CD8-positive, alpha-beta memory T cell (primary cell): ENCODE measurements at regions not wholly inside any gene's neighbourhood (a gene's known extent, or its start where the extent isn't known, plus 50 kb on each side); places are given as distances from the start of the nearest gene placed in this dataset.

ENCODE experiments used
- CTCF ChIA-PET: fragments of 350-600 bp; sonication (Branson Sonifier 250); formaldehyde crosslinking; loops from one replicate; lab custom pipeline; 2021; ENCODE audit warnings: antibody characterized with exemption; lab: Charles Lee
- POLR2A ChIA-PET: fragments of 350-600 bp; sonication (Branson Sonifier 250); formaldehyde crosslinking; loops from one replicate; lab custom pipeline; 2021; ENCODE audit warnings: antibody characterized with exemption; lab: Charles Lee
- DNase-seq, 5 donors: peaks; one replicate each; pipeline versions ENCODE4 v3.0.0 to v3.0.0-alpha.2; 2020 to 2022; ENCODE audit warnings: mixed read lengths in 1 of 5
- H3K27ac ChIP-seq: one replicate; pipeline ENCODE4 v1.7.0; 2013; ENCODE audit warnings: low read depth, mild to moderate bottlenecking, low read length, moderate library complexity
- H3K27me3 ChIP-seq: 2 replicates; pipeline ENCODE4 v1.7.0; 2013; ENCODE audit warnings: low read length, mild to moderate bottlenecking; ENCODE audit not compliant: insufficient read depth, poor library complexity, severe bottlenecking
- H3K36me3 ChIP-seq: 2 replicates; pipeline ENCODE4 v1.7.0; 2013; ENCODE audit warnings: mild to moderate bottlenecking, low read length, moderate library complexity; ENCODE audit not compliant: insufficient read depth
- H3K4me1 ChIP-seq: 2 replicates; pipeline ENCODE4 v1.7.0; 2013; ENCODE audit warnings: mild to moderate bottlenecking, low read length, moderate library complexity; ENCODE audit not compliant: insufficient read depth
- H3K4me3 ChIP-seq: 2 replicates; pipeline ENCODE4 v1.7.0; 2013; ENCODE audit warnings: mild to moderate bottlenecking, low read length
- H3K9me3 ChIP-seq: 2 replicates; pipeline ENCODE4 v1.7.0; 2013; ENCODE audit warnings: mild to moderate bottlenecking, low read length
- H3K27ac Mint-ChIP-seq, 8 donors: one replicate each; pipeline ENCODE4 v1.8.0; 2020 to 2021; ENCODE audit warnings: mixed read lengths in 8 of 8, mild to moderate bottlenecking in 6 of 8, inconsistent platforms in 3 of 8, moderate library complexity in 3 of 8
- H3K27me3 Mint-ChIP-seq, 2 donors: one replicate each; pipeline ENCODE4 v1.8.0; 2020 to 2021; ENCODE audit warnings: mixed read lengths in 2 of 2, mild to moderate bottlenecking in 1 of 2, moderate library complexity in 1 of 2
- H3K36me3 Mint-ChIP-seq, 3 donors: one replicate each; pipeline ENCODE4 v1.8.0; 2020 to 2021; ENCODE audit warnings: mixed read lengths in 3 of 3, inconsistent platforms in 1 of 3, mild to moderate bottlenecking in 1 of 3
- H3K4me1 Mint-ChIP-seq, 3 donors: one replicate each; pipeline ENCODE4 v1.8.0; 2020 to 2021; ENCODE audit warnings: mixed read lengths in 3 of 3, inconsistent platforms in 1 of 3, mild to moderate bottlenecking in 1 of 3
- H3K4me3 Mint-ChIP-seq, 7 donors: one replicate each; pipeline ENCODE4 v1.8.0; 2020 to 2021; ENCODE audit warnings: mixed read lengths in 7 of 7, mild to moderate bottlenecking in 6 of 7, moderate library complexity in 4 of 7, inconsistent platforms in 2 of 7
- H3K9me3 Mint-ChIP-seq, 5 donors: one replicate each; pipeline ENCODE4 v1.8.0; 2020 to 2022; ENCODE audit warnings: mixed read lengths in 5 of 5, mild to moderate bottlenecking in 3 of 5, moderate library complexity in 2 of 5, inconsistent platforms in 1 of 5

GRCh38 chr20:53826090-53826489 is 232.5 kb upstream of the ZNF217 start:
- Histone ChIP-seq H3K4me1 (peaks cover 33% of the 10 kb centered on the region), H3K27ac (no peak overlapping the region), H3K27me3 (no peaks in the 10 kb centered on the region), H3K36me3 (no peaks in the 10 kb centered on the region), H3K4me3 (no peak overlapping the region), H3K9me3 (no peaks in the 10 kb centered on the region)
- ChIA-PET POLR2A (no interaction called here), CTCF (interaction anchor here (2.1 kb wide), 1 partner anchor 17 kb away, joined by 5 read pairs; no protein-coding TSS in a partner anchor)
- no peaks in the 10 kb centered on the region for H3K9me3 Mint-ChIP-seq
- no peak overlapping the region for H3K4me3 Mint-ChIP-seq
- DNase-seq = no peak
- peaks cover 0 to 2% (median 0%) of the 10 kb centered on the region in 3 donors for H3K36me3 Mint-ChIP-seq
- H3K27ac Mint-ChIP-seq = peak overlapping the region in 3 of 8 donors; percentile 12 to 74 (median 58)
- H3K4me1 Mint-ChIP-seq = peaks cover 34 to 57% (median 51%) of the 10 kb centered on the region in 3 donors
- H3K27me3 Mint-ChIP-seq = no peaks in the 10 kb centered on the region

GRCh38 chr20:53825282-53825681 is 231.6 kb upstream of the ZNF217 start:
- Mint-ChIP-seq H3K27ac (no peak overlapping the region), H3K9me3 (no peaks in the 10 kb centered on the region), H3K4me3 (no peak overlapping the region), H3K4me1 (peaks cover 30 to 49% (median 43%) of the 10 kb centered on the region in 3 donors), H3K27me3 (no peaks in the 10 kb centered on the region), H3K36me3 (peaks cover 0 to 2% (median 0%) of the 10 kb centered on the region in 3 donors)
- ChIA-PET CTCF (interaction anchor here (2.1 kb wide), 1 partner anchor 18 kb away, joined by 5 read pairs; no protein-coding TSS in a partner anchor), POLR2A (no interaction called here)
- H3K27me3 ChIP-seq = no peaks in the 10 kb centered on the region
- no peaks in the 10 kb centered on the region for H3K9me3 ChIP-seq
- H3K4me1 ChIP-seq = peaks cover 26% of the 10 kb centered on the region
- DNase-seq = no peak
- H3K27ac ChIP-seq = no peak overlapping the region
- H3K4me3 ChIP-seq = no peak overlapping the region
- H3K36me3 ChIP-seq = no peaks in the 10 kb centered on the region

GRCh38 chr20:53824779-53825178 is 231.1 kb upstream of the ZNF217 start:
- H3K27me3 Mint-ChIP-seq = no peaks in the 10 kb centered on the region
- Histone ChIP-seq H3K27me3 (no peaks in the 10 kb centered on the region), H3K4me3 (no peak overlapping the region), H3K27ac (no peak overlapping the region), H3K9me3 (no peaks in the 10 kb centered on the region), H3K36me3 (no peaks in the 10 kb centered on the region), H3K4me1 (peaks cover 21% of the 10 kb centered on the region)
- H3K36me3 Mint-ChIP-seq = peaks cover 0 to 2% (median 0%) of the 10 kb centered on the region in 3 donors
- CTCF ChIA-PET = interaction anchor here (1.2 to 2.1 kb wide), 2 partner anchors 19 to 40 kb away, joined by 3 to 5 read pairs; no protein-coding TSS in a partner anchor
- H3K27ac Mint-ChIP-seq = peak overlapping the region in 2 of 8 donors; percentile 43 to 49
- no peak overlapping the region for H3K4me3 Mint-ChIP-seq
- no peak for DNase-seq
- no peaks in the 10 kb centered on the region for H3K9me3 Mint-ChIP-seq
- POLR2A ChIA-PET = no interaction called here
- H3K4me1 Mint-ChIP-seq = peaks cover 25 to 44% (median 38%) of the 10 kb centered on the region in 3 donors

GRCh38 chr20:53823121-53823764 is 229.6 kb upstream of the ZNF217 start:
- no peaks in the 10 kb centered on the region for H3K9me3 ChIP-seq
- CTCF ChIA-PET = no interaction called here
- no peaks in the 10 kb centered on the region for H3K36me3 ChIP-seq
- no peak overlapping the region for H3K27ac ChIP-seq
- peaks cover 6% of the 10 kb centered on the region for H3K4me1 ChIP-seq
- Mint-ChIP-seq H3K9me3 (peaks cover 0 to 6% (median 3%) of the 10 kb centered on the region in 5 donors), H3K36me3 (peaks cover 0 to 5% (median 2%) of the 10 kb centered on the region in 3 donors), H3K27me3 (no peaks in the 10 kb centered on the region), H3K4me1 (peaks cover 15 to 40% (median 30%) of the 10 kb centered on the region in 3 donors), H3K4me3 (no peak overlapping the region), H3K27ac (peak overlapping the region in 1 of 8 donors; percentile 72)
- H3K4me3 ChIP-seq = no peak overlapping the region
- DNase-seq = no peak
- POLR2A ChIA-PET = interaction anchor here (0.6 kb wide), 1 partner anchor 39 kb away, joined by 16 read pairs; no protein-coding TSS in a partner anchor
- H3K27me3 ChIP-seq = no peaks in the 10 kb centered on the region

GRCh38 chr20:53822534-53822933 is 228.9 kb upstream of the ZNF217 start:
- H3K36me3 Mint-ChIP-seq = peaks cover 0 to 5% (median 0%) of the 10 kb centered on the region in 3 donors
- H3K27ac Mint-ChIP-seq = peak overlapping the region in 1 of 8 donors; percentile 72
- Histone ChIP-seq H3K36me3 (no peaks in the 10 kb centered on the region), H3K9me3 (no peaks in the 10 kb centered on the region), H3K27ac (no peak overlapping the region), H3K27me3 (no peaks in the 10 kb centered on the region), H3K4me1 (no peaks in the 10 kb centered on the region), H3K4me3 (no peak overlapping the region)
- no peak overlapping the region for H3K4me3 Mint-ChIP-seq
- no peaks in the 10 kb centered on the region for H3K27me3 Mint-ChIP-seq
- CTCF ChIA-PET = no interaction called here
- H3K4me1 Mint-ChIP-seq = peaks cover 17 to 40% (median 30%) of the 10 kb centered on the region in 3 donors
- POLR2A ChIA-PET = interaction anchor here (0.6 kb wide), 1 partner anchor 38 kb away, joined by 16 read pairs; no protein-coding TSS in a partner anchor
- DNase-seq = no peak
- H3K9me3 Mint-ChIP-seq = peaks cover 0 to 6% (median 3%) of the 10 kb centered on the region in 5 donors

- no peak overlapping the region for H3K4me3 Mint-ChIP-seq
- no peaks in the 10 kb centered on the region for H3K27me3 Mint-ChIP-seq
- peaks cover 0 to 6% (median 3%) of the 10 kb centered on the region in 5 donors for H3K9me3 Mint-ChIP-seq
- peaks cover 10% of the 10 kb centered on the region for H3K4me1 ChIP-seq
- peaks cover 0 to 5% (median 0%) of the 10 kb centered on the region in 3 donors for H3K36me3 Mint-ChIP-seq
- H3K4me3 ChIP-seq = no peak overlapping the region
- H3K36me3 ChIP-seq = no peaks in the 10 kb centered on the region
- no peaks in the 10 kb centered on the region for H3K9me3 ChIP-seq
- DNase-seq = no peak
- ChIA-PET CTCF (no interaction called here), POLR2A (no interaction called here)
- H3K27ac Mint-ChIP-seq = no peak overlapping the region
- H3K27me3 ChIP-seq = no peaks in the 10 kb centered on the region
- H3K27ac ChIP-seq = no peak overlapping the region
- H3K4me1 Mint-ChIP-seq = peaks cover 29 to 39% (median 38%) of the 10 kb centered on the region in 3 donors
Measured at GRCh38 chr20:53819973-53820451, 226.4 kb upstream of the ZNF217 start.

- H3K4me1 ChIP-seq = peaks cover 23% of the 10 kb centered on the region
- H3K9me3 ChIP-seq = no peaks in the 10 kb centered on the region
- no peaks in the 10 kb centered on the region for H3K27me3 ChIP-seq
- Mint-ChIP-seq H3K4me1 (peaks cover 41 to 53% (median 51%) of the 10 kb centered on the region in 3 donors), H3K27me3 (no peaks in the 10 kb centered on the region), H3K36me3 (peaks cover 0 to 5% (median 0%) of the 10 kb centered on the region in 3 donors), H3K27ac (peak overlapping the region in 4 of 8 donors; percentile 12 to 76 (median 52)), H3K9me3 (peaks cover 0 to 6% (median 3%) of the 10 kb centered on the region in 5 donors), H3K4me3 (no peak overlapping the region)
- H3K36me3 ChIP-seq = no peaks in the 10 kb centered on the region
- H3K4me3 ChIP-seq = no peak overlapping the region
- H3K27ac ChIP-seq = no peak overlapping the region
- ChIA-PET CTCF (no interaction called here), POLR2A (interaction anchor here (0.6 kb wide), 1 partner anchor 47 kb away, joined by 6 read pairs; no protein-coding TSS in a partner anchor)
- DNase-seq = no peak
Measured at GRCh38 chr20:53818457-53819177, 225.0 kb upstream of the ZNF217 start.
